HCT116 (cell line): ENCODE measurements at regions not wholly inside any gene's neighbourhood (a gene's known extent, or its start where the extent isn't known, plus 50 kb on each side); places are given as distances from the start of the nearest gene placed in this dataset.

Experiments
- CTCF ChIP-seq, 3 experiments: fragments of 200-600 bp in 1 of 3; sonication (generic) in 1 of 3; IDR thresholded peaks in 2 of 3; conservative IDR thresholded peaks in 1 of 3; 2 replicates each; pipeline ENCODE4 v1.5.1; 2012 to 2017; ENCODE audit warnings: low read depth in 2 of 3, low read length in 2 of 3, antibody characterized with exemption in 1 of 3, borderline replicate concordance in 1 of 3, control low read depth in 1 of 3, mild to moderate bottlenecking in 1 of 3, mixed read lengths in 1 of 3, mixed run types in 1 of 3, moderate library complexity in 1 of 3; ENCODE audit not compliant: insufficient read depth in 1 of 3
- POLR2A ChIP-seq: IDR thresholded peaks from 2 replicates; pipeline ENCODE4 v1.7.0; 2011; ENCODE audit warnings: borderline replicate concordance; ENCODE audit not compliant: insufficient read depth, insufficient read length; ENCODE audit errors: extremely low read depth
- POLR2AphosphoS5 ChIP-seq: IDR thresholded peaks from 2 replicates; pipeline ENCODE4 v1.6.1; 2011; ENCODE audit warnings: mild to moderate bottlenecking, low read depth, low read length, moderate library complexity

GRCh38 chr2:228253752-228254151 is 72.3 kb upstream of the SPHKAP start:
- TF ChIP-seq POLR2A = no peak
- no peak for TF ChIP-seq POLR2AphosphoS5
- no peak for TF ChIP-seq CTCF (IDR thresholded peaks at IDR 0.05 in 2 of 3, conservative IDR thresholded peaks at IDR 0.05 in 1 of 3; ENCODE audit: borderline replicate concordance in 1 of 3, insufficient read depth in 1 of 3, low read depth in 2 of 3, low read length in 2 of 3)
